Umbilical cord (tissue), 1 donor: ENCODE measurements at regions not wholly inside any gene's neighbourhood (a gene's known extent, or its start where the extent isn't known, plus 50 kb on each side); places are given as distances from the start of the nearest gene placed in this dataset.

ENCODE experiments used
- DNase-seq: peaks from one replicate; pipeline ENCODE4 v3.0.0-alpha.2; 2015; ENCODE audit warnings: low spot score

DNA sequence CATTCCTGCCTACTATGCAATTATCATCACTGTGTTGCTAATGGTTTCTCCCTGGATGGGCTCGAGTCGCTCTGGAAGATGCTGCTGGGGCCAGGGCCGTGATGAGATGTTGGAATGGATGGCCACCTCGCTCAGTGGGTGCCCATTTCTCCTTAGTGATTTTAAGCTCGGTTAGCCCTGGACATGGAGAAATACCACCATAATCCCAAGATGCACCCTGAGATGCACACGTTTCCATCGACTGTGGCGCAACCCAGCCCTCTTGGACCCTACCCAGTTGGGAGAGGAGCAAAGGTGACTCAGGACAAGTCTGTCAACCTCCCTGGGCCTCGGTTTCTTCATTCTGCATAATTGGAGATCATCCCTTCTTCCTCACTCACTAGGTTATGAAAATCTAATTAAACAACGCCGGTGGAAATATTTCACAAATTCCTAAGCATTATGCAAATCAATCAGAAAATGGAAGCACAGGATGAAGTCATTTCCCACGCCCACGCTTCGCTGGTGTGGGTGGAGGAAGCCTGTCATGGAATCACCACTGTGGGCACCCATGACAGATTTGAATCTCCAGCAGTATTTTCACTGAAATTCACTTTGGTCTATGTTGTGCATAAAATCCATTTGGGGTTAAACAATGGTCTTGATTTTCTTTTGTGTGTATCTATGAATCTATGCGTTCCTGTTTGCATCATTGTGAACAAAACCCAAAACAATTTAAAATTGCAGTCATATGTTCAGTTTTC, 195.2 kb downstream of the AXIN2 start:
- no peak for DNase-seq

DNA sequence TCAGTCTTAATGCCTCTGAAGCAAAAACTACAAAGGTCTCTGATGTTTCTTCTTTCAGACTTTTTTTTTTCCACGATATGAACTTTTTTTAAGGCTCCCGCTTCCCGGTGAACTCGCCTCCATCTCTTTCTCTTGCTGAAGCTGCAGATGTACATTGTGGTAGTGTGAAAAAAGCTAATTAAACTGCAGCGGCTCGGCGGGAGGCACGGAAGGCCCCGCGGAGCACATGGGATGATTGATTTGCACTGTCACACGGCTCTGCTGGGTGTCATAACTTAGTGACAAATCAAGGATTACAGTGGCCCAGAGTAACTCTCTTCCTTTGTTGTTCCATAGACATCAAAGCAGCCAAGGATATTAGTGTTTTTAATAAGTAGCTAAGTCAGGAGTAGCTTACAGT, 196.3 kb downstream of the AXIN2 start:
- no peak for DNase-seq

DNA sequence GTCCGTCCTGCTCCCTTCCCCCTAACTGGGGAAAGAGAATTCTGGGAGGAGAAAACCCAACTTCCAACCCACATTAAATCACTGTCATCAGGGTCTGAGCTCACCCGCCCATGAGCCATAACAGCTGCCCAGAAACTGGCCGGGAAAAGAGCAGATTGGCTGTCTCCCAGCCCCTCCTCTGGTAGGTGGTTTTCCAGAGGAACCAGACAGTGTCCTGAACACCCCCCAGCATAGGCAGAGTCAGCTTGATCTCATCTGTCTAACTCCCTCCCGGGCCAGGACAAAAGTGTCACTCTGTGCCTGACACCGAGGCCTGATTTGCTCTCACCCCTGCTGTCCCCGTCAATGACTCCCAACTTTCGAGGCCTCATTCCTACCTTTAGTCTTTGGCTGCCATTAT, 197.0 kb downstream of the AXIN2 start:
- no peak for DNase-seq

DNA sequence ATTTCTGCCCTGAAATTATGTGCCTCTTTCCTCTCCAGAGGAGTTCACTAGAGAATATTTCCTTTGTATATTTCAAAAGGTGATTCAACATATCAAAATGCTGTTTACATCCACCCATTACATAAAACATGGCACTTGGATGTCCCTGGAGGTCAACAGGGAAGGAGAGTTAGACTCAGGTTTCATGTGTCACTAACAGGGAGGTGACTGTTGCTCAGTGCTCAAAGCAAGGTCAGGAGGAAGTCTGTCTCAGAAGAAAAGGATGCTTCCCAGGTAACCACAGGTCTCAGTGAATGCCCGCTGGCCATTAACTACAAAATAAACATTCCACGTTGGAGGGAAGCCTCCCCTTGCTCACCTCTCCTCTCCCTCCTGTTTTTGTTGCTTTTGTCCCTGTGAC, 198.6 kb downstream of the AXIN2 start:
- no peak for DNase-seq

DNA sequence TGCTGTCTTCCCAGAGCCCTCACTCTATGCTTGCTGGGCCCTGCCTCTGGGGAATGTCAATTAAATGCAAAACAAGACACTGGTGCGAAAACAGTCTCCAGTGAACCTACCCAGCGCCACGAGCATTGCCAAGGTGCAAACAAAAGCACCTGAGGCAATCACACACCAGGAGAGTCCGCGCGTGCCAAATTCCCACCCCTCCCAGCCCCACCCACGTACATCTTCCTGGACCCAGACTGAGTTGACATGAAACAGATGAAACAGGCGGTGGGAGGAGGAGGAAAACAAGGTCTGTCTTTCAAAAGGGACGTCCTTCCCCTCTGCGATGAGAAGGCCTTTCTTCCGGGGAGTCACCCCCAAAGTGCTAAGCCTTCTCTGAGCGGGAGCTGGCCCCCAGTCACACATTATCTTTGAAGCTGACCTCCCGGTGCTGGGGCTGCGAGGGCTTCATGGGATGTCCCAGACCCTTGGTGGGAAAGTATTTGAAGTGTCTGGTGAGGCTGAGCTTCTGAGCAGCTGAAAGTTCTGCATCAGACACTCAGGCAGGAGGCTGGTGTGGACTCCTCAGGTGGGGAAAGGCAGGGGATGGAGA, 200.4 kb downstream of the AXIN2 start:
- no peak for DNase-seq

DNA sequence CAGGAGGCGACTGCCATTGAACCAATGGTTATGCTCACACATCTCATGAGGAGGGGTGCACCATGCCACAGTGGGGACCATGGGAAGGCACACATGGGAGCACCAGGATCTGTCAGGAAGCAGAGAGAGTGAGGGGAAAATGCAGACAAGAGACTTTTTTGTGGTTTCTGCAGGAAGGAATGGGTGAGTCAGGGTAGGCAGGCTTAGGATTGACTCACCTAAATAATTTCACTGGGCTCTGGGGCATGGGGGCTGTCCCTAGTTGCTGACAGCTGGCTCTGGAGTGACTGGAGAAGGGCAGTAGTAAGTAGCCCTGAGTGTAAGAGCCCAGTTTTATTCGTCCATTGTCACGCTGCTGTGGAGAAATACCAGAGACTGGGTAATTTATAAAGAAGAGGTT, 202.4 kb downstream of the AXIN2 start:
- DNase-seq = no peak

DNA sequence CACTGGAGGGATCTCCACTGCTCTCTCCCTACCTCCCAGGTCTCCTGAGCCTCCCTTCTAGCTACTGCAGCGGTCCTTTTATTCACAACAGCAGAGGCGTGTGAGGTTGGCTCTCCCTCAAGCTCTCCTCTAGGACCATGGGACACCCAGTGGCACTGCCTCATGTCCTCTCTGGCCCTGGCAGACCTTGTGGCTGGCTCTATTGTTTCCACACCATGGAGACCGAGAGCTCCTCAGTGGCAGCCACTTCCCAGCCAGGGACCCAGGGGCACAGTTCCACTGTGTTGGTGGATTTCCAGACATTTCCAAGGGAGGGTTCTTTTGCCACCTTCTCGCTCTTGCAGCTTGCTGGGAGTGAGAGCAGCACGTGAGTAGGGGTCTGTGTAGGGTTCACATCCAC, 204.9 kb downstream of the AXIN2 start:
- no peak for DNase-seq

DNA sequence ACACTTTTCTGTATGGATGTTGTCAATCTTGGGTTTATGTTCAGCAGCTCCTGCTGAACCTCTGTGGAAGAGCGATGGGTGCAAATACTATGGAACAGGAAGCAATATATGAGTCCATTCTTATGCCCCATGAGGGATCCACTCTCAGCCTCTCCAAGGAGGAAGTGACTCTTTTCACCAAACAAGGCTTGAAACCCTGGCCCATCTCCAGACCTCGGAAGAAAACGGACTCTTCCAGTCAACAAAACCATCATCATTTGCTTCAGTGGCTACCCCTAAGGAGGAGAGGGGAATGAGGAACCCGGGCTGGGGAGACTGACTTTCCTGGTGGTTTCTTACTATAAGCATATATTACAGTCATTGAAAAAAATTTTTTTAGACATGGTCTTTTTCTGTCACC, 206.2 kb downstream of the AXIN2 start:
- DNase-seq = no peak

DNA sequence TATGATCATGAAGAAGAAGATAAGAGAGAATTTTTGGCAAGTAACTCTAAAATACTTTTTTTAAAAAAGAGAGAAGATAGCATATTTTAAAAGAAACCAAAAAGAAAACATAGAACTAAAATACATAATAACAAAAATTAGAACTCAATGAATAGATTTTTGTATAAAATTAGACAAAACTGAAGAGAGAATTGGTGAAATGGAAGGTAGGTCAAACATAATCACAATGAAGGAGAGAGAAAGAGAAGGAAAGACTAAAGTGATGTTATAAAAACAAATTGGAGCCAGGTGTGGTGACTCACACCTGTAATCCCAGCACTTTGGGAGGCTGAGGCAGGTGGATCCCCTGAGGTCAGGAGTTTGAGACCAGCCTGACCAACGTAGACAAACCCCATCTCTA, 211.5 kb downstream of the AXIN2 start:
- DNase-seq = no peak

DNA sequence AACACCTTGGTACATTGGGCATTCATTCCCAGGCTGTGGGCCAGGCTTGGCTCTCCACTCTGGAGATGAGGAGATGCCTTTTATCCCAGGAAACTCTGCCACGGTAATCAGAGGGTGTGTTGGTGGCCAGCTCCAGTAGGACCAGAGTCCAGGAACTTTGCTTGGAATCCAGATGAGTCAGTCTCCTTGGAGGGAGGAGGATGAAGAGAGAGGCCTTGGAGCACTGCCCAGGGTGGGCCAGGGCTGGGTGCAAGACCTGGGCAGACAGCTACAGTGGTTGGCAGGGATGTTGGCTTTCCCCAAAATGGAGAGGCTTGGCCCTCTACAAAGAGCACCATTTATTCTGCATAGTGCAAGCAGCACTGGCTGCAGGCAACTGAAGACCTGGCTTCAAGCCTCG, 209.0 kb downstream of the RGS9 start:
- DNase-seq = no peak

DNA sequence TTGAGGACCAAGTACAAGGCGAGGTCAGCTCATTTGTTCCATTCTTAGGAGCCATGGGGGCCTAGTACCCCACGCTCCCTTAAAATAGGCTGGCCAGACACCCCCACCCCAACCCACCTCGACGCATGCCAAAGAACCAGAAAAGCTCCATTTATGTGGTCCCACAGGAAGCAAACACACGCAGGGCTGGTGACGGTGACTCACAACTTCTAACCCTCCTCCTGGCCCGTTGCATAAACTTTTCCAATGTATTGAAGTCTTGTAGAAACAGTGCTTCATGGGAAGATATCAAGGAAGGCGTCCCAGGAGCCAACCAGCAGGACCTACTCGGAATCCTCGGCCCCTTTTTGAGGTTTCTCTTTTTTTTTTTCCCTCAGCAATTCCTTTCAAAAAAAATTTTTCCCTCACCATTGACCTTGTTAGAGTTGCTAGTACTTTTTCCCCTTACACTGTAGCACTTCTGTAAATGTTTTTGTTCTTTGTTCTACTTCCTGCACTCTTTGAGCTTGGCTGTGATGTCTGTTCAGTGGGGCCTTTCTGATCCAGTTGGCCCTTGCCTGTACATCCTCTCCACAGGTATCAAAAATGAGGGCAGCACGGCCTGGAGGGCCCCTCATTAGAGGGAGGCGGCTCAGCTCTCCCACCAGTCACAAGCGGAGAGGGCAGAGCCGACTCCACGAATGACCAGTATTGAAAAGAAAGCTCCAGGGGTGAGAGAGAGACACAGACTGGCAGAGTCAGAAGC, 208.3 kb downstream of the RGS9 start:
- no peak for DNase-seq

DNA sequence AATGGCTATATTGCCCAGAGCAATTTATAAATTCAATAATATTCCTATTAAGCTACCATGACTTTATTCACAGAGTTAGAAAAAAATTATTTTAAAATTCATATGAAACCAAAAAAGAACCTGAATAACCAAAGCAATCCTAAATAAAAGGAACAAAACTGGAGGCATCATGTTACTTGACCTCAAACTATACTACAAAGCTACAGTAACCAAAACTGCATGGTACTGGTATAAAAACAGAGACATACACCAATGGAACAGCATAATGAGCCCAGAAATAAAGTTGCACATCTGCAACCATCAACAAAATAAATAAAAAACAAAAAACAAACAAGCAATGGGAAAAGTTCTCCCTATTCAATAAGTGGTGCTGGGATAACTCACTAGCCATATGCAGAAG, 203.2 kb downstream of the RGS9 start:
- DNase-seq = no peak

DNA sequence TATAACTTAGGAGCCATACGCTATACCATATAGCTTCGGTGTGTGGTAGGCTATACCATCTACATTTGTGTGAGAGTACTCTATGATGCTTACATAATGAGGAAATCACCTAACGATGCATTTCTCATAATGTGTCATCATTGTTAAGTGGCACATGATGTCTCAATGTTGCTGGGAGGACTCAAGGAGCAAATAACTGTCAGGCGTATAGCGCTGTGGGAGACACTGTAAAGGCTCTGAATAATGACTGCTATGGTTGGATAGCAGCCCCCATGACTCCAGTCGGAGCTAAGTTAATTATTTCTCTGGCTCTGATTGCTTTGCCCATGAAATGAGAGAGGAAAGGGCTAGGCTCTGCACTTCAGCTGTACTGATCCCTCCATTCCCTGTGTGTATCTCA, 197.2 kb downstream of the RGS9 start:
- DNase-seq = no peak

DNA sequence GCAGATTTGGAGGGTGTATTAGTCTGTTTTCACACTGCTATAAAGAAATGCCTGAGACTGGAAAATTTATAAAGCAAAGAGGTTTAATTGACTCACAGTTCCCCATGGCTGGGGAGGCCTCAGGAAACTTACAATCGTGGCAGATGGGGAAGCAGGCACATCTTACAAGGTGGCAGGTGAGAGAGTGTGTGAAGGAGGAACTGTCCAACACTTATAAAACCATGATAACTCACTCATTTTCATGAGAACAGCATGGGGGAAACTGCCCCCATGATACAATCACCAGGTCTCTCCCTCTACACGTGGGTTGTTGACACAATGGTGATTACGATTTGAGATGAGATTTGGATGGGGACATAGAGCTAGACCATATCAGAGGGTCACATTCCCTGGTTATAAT, 195.6 kb downstream of the RGS9 start:
- no peak for DNase-seq

DNA sequence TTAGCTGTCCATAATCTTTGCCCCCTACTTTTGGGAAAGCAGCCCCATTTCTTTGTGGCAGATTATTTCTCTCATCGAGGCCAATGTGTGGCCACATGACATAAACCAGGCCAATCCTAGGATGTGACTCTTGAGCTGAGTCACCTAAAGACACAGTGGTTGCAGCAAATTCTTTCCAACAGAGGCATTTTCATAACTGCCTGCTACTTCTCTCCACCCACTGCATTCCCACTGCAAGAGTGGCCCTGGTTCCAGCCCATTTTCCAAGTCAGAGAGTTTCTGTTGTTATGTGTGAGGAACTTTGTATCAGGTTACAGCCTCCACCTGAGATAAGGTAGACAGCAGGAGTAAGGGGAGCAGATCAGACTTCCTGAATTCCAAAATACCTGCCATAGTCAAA, 195.2 kb downstream of the RGS9 start:
- no peak for DNase-seq

DNA sequence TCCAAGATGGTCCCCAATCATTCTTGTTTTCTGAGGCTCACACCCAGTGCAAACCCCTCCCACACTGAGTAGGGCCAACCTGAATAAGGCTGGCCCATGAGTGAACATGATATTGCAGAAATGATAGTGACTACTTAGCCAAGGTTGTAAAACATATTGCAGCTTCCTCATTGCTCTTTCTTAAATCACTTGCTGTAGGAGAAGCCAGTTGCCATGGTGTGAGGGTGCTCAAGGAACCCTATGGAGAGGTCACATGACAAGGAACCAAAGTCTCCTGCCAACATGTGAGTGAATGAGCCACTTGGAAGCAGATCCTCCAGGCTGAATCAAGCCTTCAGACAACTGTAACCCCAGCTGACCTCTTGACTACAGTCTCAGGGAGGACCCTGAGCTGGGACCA, 191.4 kb downstream of the RGS9 start:
- no peak for DNase-seq

DNA sequence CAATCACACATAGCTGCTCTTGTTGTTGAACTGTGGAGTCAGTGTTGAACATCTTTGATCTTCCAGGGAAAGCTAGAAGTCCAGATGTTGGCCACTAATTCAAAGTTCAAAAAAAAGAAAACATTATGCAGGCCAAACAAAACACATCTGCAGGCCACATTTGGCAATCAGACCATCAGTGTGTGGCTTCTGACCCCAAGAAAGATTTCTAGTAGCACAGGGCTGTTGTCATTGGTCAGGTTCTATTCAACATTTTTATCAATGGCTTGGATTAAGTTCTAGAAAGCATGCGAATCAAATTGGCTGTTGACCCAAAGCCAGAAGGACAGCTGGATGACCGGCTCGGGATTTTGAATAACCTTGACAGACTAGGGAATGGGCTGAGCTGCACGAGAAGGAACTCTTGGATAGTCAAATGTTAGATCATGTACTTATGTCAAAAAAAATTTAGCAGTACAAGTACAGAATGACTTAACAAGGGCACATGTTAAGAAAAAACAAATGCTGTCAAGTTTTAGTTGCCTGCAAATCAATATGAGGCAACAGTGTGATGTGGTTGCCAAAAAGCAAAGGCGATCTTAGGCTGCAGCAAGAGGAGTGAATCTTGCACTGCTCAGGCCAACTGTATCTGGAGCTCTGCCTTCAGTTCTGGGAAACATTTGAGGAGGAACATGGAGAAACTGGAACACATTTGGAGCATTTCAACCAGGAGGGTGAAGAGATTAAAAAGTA, 187.6 kb downstream of the RGS9 start:
- no peak for DNase-seq

DNA sequence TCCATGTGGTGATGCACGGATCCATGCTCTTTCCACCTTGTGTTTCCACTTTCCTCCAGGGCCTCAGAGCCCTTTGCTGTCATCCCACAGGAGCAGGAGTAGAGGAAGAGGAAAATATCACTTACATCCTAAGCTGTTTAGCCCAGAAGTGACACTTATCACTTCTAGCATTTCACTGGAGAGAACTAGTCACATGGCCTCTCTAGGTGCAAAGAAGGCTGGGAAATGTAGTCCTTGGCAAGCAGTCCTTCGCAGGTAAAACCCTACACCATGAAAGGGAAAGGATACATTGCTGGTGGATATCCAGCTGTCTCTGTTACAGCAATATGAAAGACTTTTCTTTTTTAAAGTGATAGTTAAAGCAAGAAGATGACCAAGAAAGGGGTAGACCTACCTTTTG, 185.9 kb downstream of the RGS9 start:
- no peak for DNase-seq

DNA sequence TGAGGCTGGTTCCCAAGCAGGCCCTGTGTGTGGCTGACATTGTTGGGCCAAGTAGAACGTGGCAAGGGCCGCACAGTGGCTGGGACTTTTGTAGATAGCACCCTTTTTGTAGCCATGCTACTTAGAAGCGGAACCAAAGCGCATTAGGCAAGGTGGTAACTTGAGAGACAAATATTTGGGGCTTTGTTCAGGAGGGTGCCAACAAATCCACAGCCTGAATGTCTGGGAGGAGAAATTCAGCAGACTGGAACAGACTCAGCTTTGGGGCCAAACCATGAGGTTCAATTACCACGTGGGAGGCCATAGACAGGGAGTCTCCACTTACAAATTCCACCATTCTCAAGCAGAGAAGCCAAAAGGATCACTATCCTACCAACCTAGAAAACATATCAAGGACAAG, 183.7 kb downstream of the RGS9 start:
- DNase-seq = no peak

DNA sequence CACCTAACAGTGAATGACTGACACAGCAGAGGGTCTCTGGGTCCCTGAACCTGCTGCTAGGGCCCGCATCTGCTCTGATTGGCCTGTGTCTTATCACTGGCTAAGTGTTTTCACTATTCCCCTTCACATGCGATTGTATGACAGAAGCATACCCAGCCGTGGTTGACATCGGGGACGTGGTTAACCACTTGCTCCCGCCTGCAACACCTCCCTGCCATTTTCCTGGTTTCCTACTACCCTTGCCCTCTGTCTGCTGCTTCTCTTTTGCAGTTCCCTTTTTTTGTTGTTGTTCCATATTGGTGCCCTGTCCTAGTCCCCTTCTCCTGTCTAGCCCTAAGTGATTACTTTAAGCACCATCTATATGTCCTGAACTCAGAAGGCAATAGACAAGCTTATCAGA, 177.0 kb downstream of the RGS9 start:
- no peak for DNase-seq

DNA sequence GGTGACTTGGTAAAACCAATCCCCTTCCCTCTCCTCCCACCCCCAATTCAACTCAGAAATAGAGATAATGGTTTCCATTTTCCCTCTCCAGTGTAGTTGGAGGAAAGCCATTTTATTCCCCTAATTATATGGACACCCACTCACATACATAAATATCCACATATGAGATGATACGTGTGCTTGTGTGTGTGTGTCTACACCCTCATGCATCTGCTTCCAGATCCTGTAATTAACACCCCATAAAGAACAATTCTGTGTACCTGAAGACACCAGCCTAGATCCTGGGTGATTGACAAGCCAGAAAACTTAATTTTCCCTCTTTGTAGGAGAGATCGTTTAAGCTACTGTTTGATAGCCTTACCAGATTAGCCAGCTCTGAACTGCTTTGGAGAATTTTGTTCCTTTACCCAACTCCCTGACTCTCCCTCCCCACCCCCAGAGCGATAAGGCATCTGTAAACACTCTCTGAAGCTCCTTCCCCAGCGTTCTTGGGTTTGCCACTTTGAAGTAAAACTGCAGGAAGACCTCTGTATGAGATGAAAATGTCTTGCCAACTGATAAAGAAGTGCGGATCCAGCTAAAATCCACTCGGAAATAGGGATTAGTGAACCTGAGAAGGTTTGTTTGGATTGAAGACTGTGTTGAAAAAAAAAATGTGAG, 175.7 kb downstream of the RGS9 start:
- peak; percentile 47 for DNase-seq

DNA sequence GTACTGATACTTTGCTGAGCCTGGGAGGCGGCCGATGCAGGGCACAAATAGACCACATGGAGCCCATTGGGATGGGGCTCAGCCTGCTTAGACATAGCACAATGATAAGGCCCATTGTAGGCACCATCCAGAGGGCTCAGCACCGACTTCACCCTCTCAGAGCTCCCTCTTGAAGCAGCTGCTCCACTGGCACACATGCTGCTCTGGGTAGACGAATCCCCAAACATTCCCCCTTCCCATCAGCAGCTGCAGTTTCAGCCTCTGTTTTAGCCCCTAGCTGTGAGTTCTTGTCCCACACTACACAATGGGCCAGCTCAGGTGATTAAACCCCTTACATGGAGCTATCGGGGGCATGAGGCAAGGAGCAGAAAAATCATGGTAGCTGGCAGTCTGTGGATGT, 174.1 kb downstream of the RGS9 start:
- no peak for DNase-seq
